MM.1S (cell line): ENCODE measurements at regions not wholly inside any gene's neighbourhood (a gene's known extent, or its start where the extent isn't known, plus 50 kb on each side); places are given as distances from the start of the nearest gene placed in this dataset.

ENCODE experiments used
- DNase-seq: peaks from one replicate; pipeline ENCODE4 v3.0.0-alpha.2; 2015
- H2AFZ ChIP-seq: fragments of 300-600 bp; sonication (generic); 2 replicates; pipeline ENCODE4 v1.6.0; 2016; ENCODE audit warnings: antibody characterized with exemption, low read length
- H3F3A ChIP-seq: fragments of 300-600 bp; sonication (generic); 2 replicates; pipeline ENCODE4 v1.6.1; 2016; ENCODE audit warnings: mild to moderate bottlenecking, antibody characterized with exemption, low read length, moderate library complexity, mixed read lengths; ENCODE audit not compliant: insufficient read depth
- H3K27ac ChIP-seq: fragments of 300-600 bp; sonication (generic); 2 replicates; pipeline ENCODE4 v1.5.1; 2016; ENCODE audit warnings: mild to moderate bottlenecking, low read length
- H3K27me3 ChIP-seq: fragments of 300-600 bp; sonication (generic); replicated peaks from 2 replicates; pipeline ENCODE4 v1.6.0; 2016; ENCODE audit warnings: low read length; ENCODE audit not compliant: insufficient read depth
- H3K36me3 ChIP-seq: fragments of 300-600 bp; sonication (generic); replicated peaks from 2 replicates; pipeline ENCODE4 v1.6.1; 2016; ENCODE audit warnings: mild to moderate bottlenecking, low read length, mixed read lengths; ENCODE audit not compliant: insufficient read depth
- H3K4me1 ChIP-seq: fragments of 300-600 bp; sonication (generic); 2 replicates; pipeline ENCODE4 v1.6.1; 2016; ENCODE audit warnings: low read length, mixed read lengths
- H3K4me2 ChIP-seq: fragments of 300-600 bp; sonication (generic); 2 replicates; pipeline ENCODE4 v1.6.0; 2016; ENCODE audit warnings: low read depth, low read length
- H3K4me3 ChIP-seq: fragments of 300-600 bp; sonication (generic); 2 replicates; pipeline ENCODE4 v1.5.1; 2016; ENCODE audit warnings: low read length, mixed read lengths
- H3K79me2 ChIP-seq: fragments of 300-600 bp; sonication (generic); 2 replicates; pipeline ENCODE4 v1.6.1; 2016; ENCODE audit warnings: mixed run types, low read length, mixed read lengths
- H3K9ac ChIP-seq: fragments of 300-600 bp; sonication (generic); 2 replicates; pipeline ENCODE4 v1.6.1; 2016; ENCODE audit warnings: low read length, mixed read lengths
- H3K9me2 ChIP-seq: fragments of 300-600 bp; sonication (generic); replicated peaks from 2 replicates; pipeline ENCODE4 v1.6.1; 2016; ENCODE audit warnings: mild to moderate bottlenecking, low read length, mixed read lengths; ENCODE audit not compliant: insufficient read depth
- H3K9me3 ChIP-seq: fragments of 300-600 bp; sonication (generic); replicated peaks from 2 replicates; pipeline ENCODE4 v1.6.1; 2016; ENCODE audit warnings: mild to moderate bottlenecking, low read length, mixed read lengths; ENCODE audit not compliant: insufficient read depth
- H4K20me1 ChIP-seq: fragments of 300-600 bp; sonication (generic); 2 replicates; pipeline ENCODE4 v1.6.1; 2016; ENCODE audit warnings: mild to moderate bottlenecking, low read length, moderate library complexity, mixed read lengths; ENCODE audit not compliant: insufficient read depth
- CTCF ChIP-seq: fragments of 300-600 bp; sonication (generic); IDR thresholded peaks from 2 replicates; pipeline ENCODE4 v1.5.1; 2016; ENCODE audit warnings: antibody characterized with exemption, low read length, mixed read lengths
- EZH2 ChIP-seq: fragments of 300-600 bp; sonication (generic); optimal IDR thresholded peaks from 2 replicates; pipeline ENCODE3; 2017; ENCODE audit warnings: low read depth, mild to moderate bottlenecking, antibody characterized with exemption, low read length, mixed read lengths
- EZH2phosphoT487 ChIP-seq: fragments of 300-600 bp; sonication (generic); IDR thresholded peaks from 2 replicates; pipeline ENCODE4 v1.6.1; 2018; ENCODE audit warnings: antibody characterized with exemption, low read length

- H3K9me2 ChIP-seq: no peaks in the 10 kb centered on the region
- H3K9ac ChIP-seq: no peak overlapping the region
- H2AFZ ChIP-seq: no peak overlapping the region
- H4K20me1 ChIP-seq: no peaks in the 10 kb centered on the region
- no peak overlapping the region for H3K4me3 ChIP-seq
- H3K9me3 ChIP-seq: no peaks in the 10 kb centered on the region
- TF ChIP-seq EZH2phosphoT487 (no peak), EZH2 (no peak), CTCF (no peak)
- H3K27me3 ChIP-seq: no peaks in the 10 kb centered on the region
- H3K27ac ChIP-seq: no peak overlapping the region
- no peak overlapping the region for H3K4me2 ChIP-seq
- no peaks in the 10 kb centered on the region for H3K4me1 ChIP-seq
- no peaks in the 10 kb centered on the region for H3K79me2 ChIP-seq
- H3K36me3 ChIP-seq: no peaks in the 10 kb centered on the region
- no peaks in the 10 kb centered on the region for H3F3A ChIP-seq
- no peak for DNase-seq
These were observed 280.7 kb upstream of the SALL3 start for GRCh38 chr18:78698914-78699313.

- Histone ChIP-seq H3K79me2 (no peaks in the 10 kb centered on the region), H3K27me3 (no peaks in the 10 kb centered on the region), H2AFZ (no peak overlapping the region), H3K9ac (no peak overlapping the region), H3K4me2 (no peak overlapping the region), H3F3A (no peaks in the 10 kb centered on the region), H3K4me3 (no peak overlapping the region), H3K27ac (no peak overlapping the region), H3K9me2 (no peaks in the 10 kb centered on the region), H3K9me3 (no peaks in the 10 kb centered on the region), H3K4me1 (no peaks in the 10 kb centered on the region), H4K20me1 (no peaks in the 10 kb centered on the region), H3K36me3 (no peaks in the 10 kb centered on the region)
- TF ChIP-seq CTCF (no peak), EZH2 (no peak), EZH2phosphoT487 (no peak)
- no peak for DNase-seq
These were observed 280.1 kb upstream of the SALL3 start for GRCh38 chr18:78699499-78699898.

- H3K4me2 ChIP-seq: no peak overlapping the region
These were observed 277.7 kb upstream of the SALL3 start for GRCh38 chr18:78701771-78702396.

DNA sequence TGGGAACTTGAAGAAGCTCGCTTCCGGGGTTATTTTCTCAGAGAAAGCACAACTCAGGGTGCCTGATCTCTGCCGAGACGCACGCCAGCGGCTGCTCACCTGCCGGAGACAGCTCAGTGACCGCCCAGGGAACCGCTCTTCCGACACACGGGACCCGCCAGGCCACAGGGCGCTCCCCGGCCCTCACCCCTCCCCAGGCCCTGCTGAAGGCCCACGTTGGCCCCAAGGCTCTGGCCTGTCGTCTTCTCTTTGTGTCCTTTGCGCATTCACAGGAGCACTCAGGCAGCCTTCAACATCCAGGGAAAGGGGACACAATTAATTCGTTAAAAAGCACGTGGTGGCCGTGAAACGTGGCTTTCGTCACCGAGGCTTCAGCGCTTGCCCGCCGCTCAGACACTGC lies 276.3 kb upstream of the SALL3 start:
- no peak overlapping the region for H3K9ac ChIP-seq
- H3K9me2 ChIP-seq: no peaks in the 10 kb centered on the region
- no peaks in the 10 kb centered on the region for H4K20me1 ChIP-seq
- H3K4me3 ChIP-seq: no peak overlapping the region
- no peaks in the 10 kb centered on the region for H3K4me1 ChIP-seq
- H3K79me2 ChIP-seq: no peaks in the 10 kb centered on the region
- no peak overlapping the region for H2AFZ ChIP-seq
- H3K27me3 ChIP-seq: no peaks in the 10 kb centered on the region
- no peaks in the 10 kb centered on the region for H3K36me3 ChIP-seq
- H3K27ac ChIP-seq: no peak overlapping the region
- H3K4me2 ChIP-seq: no peak overlapping the region
- H3K9me3 ChIP-seq: no peaks in the 10 kb centered on the region
- no peaks in the 10 kb centered on the region for H3F3A ChIP-seq
- no peak for TF ChIP-seq EZH2
- TF ChIP-seq CTCF: no peak
- no peak for TF ChIP-seq EZH2phosphoT487
- DNase-seq: no peak

More at GRCh38 chr18:78701771-78702396, 277.7 kb upstream of the SALL3 start:
- TF ChIP-seq EZH2phosphoT487 (no peak), EZH2 (no peak)
- Histone ChIP-seq H3K9me2 (no peaks in the 10 kb centered on the region), H3K4me3 (no peak overlapping the region), H4K20me1 (no peaks in the 10 kb centered on the region), H2AFZ (no peak overlapping the region), H3K27me3 (no peaks in the 10 kb centered on the region), H3K27ac (no peak overlapping the region), H3K79me2 (no peaks in the 10 kb centered on the region), H3F3A (no peaks in the 10 kb centered on the region), H3K9ac (no peak overlapping the region), H3K36me3 (no peaks in the 10 kb centered on the region), H3K4me1 (no peaks in the 10 kb centered on the region), H3K9me3 (no peaks in the 10 kb centered on the region)
- DNase-seq: no peak
